Erythroblast (primary cell): ENCODE measurements at regions not wholly inside any gene's neighbourhood (a gene's known extent, or its start where the extent isn't known, plus 50 kb on each side); places are given as distances from the start of the nearest gene placed in this dataset.

Experiments used
- GATA1 ChIP-seq: IDR thresholded peaks from 2 replicates; pipeline ENCODE4 v1.6.1; 2011; ENCODE audit warnings: low read depth, mild to moderate bottlenecking, control low read depth, low read length, moderate library complexity
- POLR2A ChIP-seq: IDR thresholded peaks from 2 replicates; pipeline ENCODE4 v1.6.1; 2011; ENCODE audit warnings: mild to moderate bottlenecking, low read length

GRCh38 chr7:131957338-131958020 is 401.1 kb upstream of the PODXL start:
- no peak for TF ChIP-seq POLR2A
- no peak for TF ChIP-seq GATA1
